Muscle layer of duodenum (tissue), 2 donors: ENCODE measurements at regions not wholly inside any gene's neighbourhood (a gene's known extent, or its start where the extent isn't known, plus 50 kb on each side); places are given as distances from the start of the nearest gene placed in this dataset.
"Not testable (repeated sequence)": the region's sequence is repeated elsewhere in the genome, so short reads cannot be mapped to it uniquely, and the experiment has no call there.

Source experiments
- H3K27ac ChIP-seq: one replicate; pipeline ENCODE4 v1.7.0; 2013; ENCODE audit warnings: mild to moderate bottlenecking, low read length
- H3K27me3 ChIP-seq: one replicate; pipeline ENCODE4 v1.7.0; 2013; ENCODE audit warnings: low read depth, mild to moderate bottlenecking, control low read depth, low read length
- H3K36me3 ChIP-seq, 2 donors: one replicate each; pipeline ENCODE4 v1.7.0; 2013; ENCODE audit warnings: low read length in 2 of 2, control low read depth in 1 of 2, mild to moderate bottlenecking in 1 of 2; ENCODE audit not compliant: insufficient read depth in 2 of 2, control insufficient read depth in 1 of 2
- H3K4me1 ChIP-seq, 2 donors: one replicate each; pipeline ENCODE4 v1.7.0; 2013; ENCODE audit warnings: low read length in 2 of 2, mild to moderate bottlenecking in 2 of 2, control low read depth in 1 of 2, moderate library complexity in 1 of 2; ENCODE audit not compliant: insufficient read depth in 2 of 2, control insufficient read depth in 1 of 2
- H3K4me3 ChIP-seq, 2 donors: one replicate each; pipeline ENCODE4 v1.7.0; 2013; ENCODE audit warnings: low read length in 2 of 2, low read depth in 1 of 2, mild to moderate bottlenecking in 1 of 2
- H3K9me3 ChIP-seq, 2 donors: one replicate each; pipeline ENCODE4 v1.7.0; 2013; ENCODE audit warnings: low read length in 2 of 2, control low read depth in 1 of 2, mild to moderate bottlenecking in 1 of 2; ENCODE audit not compliant: control insufficient read depth in 1 of 2
- donor health status: healthy.

DNA sequence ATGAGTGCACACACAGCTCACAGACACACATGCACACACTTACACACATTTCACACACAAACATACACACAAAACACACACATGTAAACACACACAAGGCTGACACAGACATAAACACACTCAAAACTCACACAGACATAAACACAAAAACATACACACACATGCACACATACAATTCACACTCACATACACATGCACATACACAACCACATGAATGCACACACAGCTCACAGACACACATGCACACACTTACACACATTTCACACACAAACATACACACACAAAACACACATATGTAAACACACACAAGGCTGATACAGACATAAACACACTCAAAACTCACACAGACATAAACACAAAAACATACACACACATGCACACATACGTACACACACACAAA is 455.0 kb downstream of the SOX11 start:
- not testable (repeated sequence) for H3K4me1 ChIP-seq, H3K27me3 ChIP-seq, H3K4me3 ChIP-seq, H3K36me3 ChIP-seq, H3K9me3 ChIP-seq, H3K27ac ChIP-seq

DNA sequence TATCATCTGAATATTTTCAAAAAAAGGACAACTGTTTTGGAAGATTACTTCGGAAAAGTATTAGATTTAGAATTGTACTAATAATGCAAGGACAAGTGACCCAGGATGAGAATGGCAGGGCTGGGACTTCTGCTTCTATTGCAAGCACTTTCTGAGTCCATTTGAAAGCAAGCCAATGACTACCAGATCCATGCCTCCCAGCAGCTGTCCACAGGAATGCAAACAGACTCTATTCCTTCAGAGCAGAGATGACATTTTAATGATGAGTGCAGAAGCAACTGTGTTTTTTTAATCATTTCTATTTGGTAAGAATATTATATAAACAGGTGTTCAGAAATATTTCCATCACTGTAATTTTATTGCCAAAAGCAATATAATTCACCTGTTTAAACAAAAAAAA is 456.7 kb downstream of the SOX11 start:
- Histone ChIP-seq H3K27me3 (no peaks in the 10 kb centered on the region), H3K36me3 (no peaks in the 10 kb centered on the region), H3K9me3 (peaks cover 0 to 4% of the 10 kb centered on the region in 2 donors), H3K4me3 (no peak overlapping the region), H3K27ac (no peak overlapping the region), H3K4me1 (no peaks in the 10 kb centered on the region)

DNA sequence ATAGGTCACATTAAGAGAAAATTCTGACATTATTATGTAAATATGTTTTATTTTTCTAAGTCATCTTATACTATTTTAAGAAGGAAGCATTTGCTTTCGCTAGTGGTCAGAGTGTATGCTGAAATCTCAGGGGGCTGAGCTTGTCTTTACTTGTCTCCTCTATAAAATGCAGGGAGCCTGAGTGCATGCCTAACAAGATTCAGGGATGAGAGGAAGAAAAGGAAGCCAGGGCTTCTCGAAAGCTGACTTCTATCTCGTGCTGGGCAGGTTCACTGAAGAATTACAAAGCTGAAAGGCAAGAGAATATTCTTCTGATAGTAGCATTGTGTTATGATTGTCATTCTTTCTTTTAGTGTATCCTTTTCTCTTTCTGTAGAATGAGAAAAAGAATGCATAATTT is 467.4 kb downstream of the SOX11 start:
- H3K27me3 ChIP-seq: no peaks in the 10 kb centered on the region

GRCh38 chr2:6163932-6164331 is 471.7 kb downstream of the SOX11 start:
- Histone ChIP-seq H3K36me3 (no peaks in the 10 kb centered on the region), H3K4me3 (no peak overlapping the region), H3K27me3 (no peaks in the 10 kb centered on the region), H3K4me1 (no peaks in the 10 kb centered on the region), H3K27ac (no peak overlapping the region), H3K9me3 (peaks cover 0 to 2% of the 10 kb centered on the region in 2 donors)

More for the DNA sequence above, 467.4 kb downstream of the SOX11 start:
- H3K27ac ChIP-seq: no peak overlapping the region
- no peaks in the 10 kb centered on the region for H3K4me1 ChIP-seq
- peaks cover 0 to 2% of the 10 kb centered on the region in 2 donors for H3K9me3 ChIP-seq
- no peak overlapping the region for H3K4me3 ChIP-seq
- no peaks in the 10 kb centered on the region for H3K36me3 ChIP-seq

- H3K36me3 ChIP-seq: no peaks in the 10 kb centered on the region
- no peaks in the 10 kb centered on the region for H3K4me1 ChIP-seq
- H3K9me3 ChIP-seq: peaks cover 0 to 2% of the 10 kb centered on the region in 2 donors
- H3K27ac ChIP-seq: no peak overlapping the region
- no peaks in the 10 kb centered on the region for H3K27me3 ChIP-seq
- H3K4me3 ChIP-seq: no peak overlapping the region
Measured at GRCh38 chr2:6164986-6165747, 473.0 kb downstream of the SOX11 start.

- H3K4me3 ChIP-seq: no peak overlapping the region
- H3K36me3 ChIP-seq: no peaks in the 10 kb centered on the region
- H3K27me3 ChIP-seq: no peaks in the 10 kb centered on the region
- no peaks in the 10 kb centered on the region for H3K9me3 ChIP-seq
- no peaks in the 10 kb centered on the region for H3K4me1 ChIP-seq
- no peak overlapping the region for H3K27ac ChIP-seq
Measured at GRCh38 chr2:6167592-6168138, 475.5 kb downstream of the SOX11 start.

- no peak overlapping the region for H3K4me3 ChIP-seq
- no peaks in the 10 kb centered on the region for H3K9me3 ChIP-seq
- H3K27ac ChIP-seq: no peak overlapping the region
- no peaks in the 10 kb centered on the region for H3K4me1 ChIP-seq
- H3K36me3 ChIP-seq: no peaks in the 10 kb centered on the region
- H3K27me3 ChIP-seq: no peaks in the 10 kb centered on the region
Measured at GRCh38 chr2:6168485-6168884, 476.3 kb downstream of the SOX11 start.

- peaks cover 0 to 7% of the 10 kb centered on the region in 2 donors for H3K9me3 ChIP-seq
- H3K27ac ChIP-seq: no peak overlapping the region
- H3K4me1 ChIP-seq: no peaks in the 10 kb centered on the region
- no peaks in the 10 kb centered on the region for H3K36me3 ChIP-seq
- H3K4me3 ChIP-seq: no peak overlapping the region
- no peaks in the 10 kb centered on the region for H3K27me3 ChIP-seq
Measured at GRCh38 chr2:6171294-6171693, 479.1 kb downstream of the SOX11 start.

DNA sequence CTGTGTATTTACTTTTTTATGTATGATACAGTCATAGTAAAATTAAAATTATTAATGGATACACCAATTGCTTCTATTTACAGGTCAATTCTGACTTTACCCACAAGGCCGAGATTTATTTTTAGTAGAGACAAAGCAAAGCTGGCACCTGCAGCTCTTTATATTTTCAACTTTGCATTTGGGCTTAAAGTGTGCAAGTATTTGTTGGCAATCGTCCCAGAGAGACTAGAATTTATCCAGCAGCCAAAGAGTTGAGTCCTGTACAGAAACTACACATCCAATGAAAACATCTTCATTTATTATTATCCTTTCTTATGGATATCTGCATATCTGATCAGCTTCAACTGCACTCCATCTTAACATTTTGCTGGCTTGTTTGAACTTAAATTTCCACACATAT is 485.6 kb downstream of the SOX11 start:
- no peaks in the 10 kb centered on the region for H3K36me3 ChIP-seq
- H3K27me3 ChIP-seq: no peaks in the 10 kb centered on the region
- H3K4me3 ChIP-seq: no peak overlapping the region
- H3K9me3 ChIP-seq: peaks cover 0 to 7% of the 10 kb centered on the region in 2 donors
- H3K27ac ChIP-seq: no peak overlapping the region
- H3K4me1 ChIP-seq: no peaks in the 10 kb centered on the region

DNA sequence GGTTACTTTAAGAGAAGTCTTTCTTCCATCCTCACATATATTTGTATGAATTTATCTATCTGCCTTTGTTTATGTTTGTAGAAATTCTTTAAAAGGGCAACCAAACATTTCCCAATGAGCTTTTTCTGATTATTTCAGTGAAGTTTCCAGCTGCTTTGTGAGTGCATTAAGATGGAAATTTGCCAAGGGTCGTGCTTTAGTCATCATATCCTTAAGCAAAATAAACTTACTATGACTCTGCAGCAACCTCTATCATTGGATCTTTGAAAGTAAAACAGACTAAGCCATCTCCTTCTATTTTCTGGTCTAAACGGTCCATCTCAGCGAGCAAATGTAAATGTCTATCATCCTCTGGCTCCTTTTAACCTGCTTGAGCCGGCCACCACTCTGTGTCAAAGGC is 489.3 kb downstream of the SOX11 start:
- no peaks in the 10 kb centered on the region for H3K36me3 ChIP-seq
- H3K27ac ChIP-seq: no peak overlapping the region
- H3K4me1 ChIP-seq: no peaks in the 10 kb centered on the region
- no peaks in the 10 kb centered on the region for H3K27me3 ChIP-seq
- H3K9me3 ChIP-seq: no peaks in the 10 kb centered on the region
- no peak overlapping the region for H3K4me3 ChIP-seq

- no peak overlapping the region for H3K27ac ChIP-seq
Measured at GRCh38 chr2:6181926-6182325, 489.7 kb downstream of the SOX11 start.

DNA sequence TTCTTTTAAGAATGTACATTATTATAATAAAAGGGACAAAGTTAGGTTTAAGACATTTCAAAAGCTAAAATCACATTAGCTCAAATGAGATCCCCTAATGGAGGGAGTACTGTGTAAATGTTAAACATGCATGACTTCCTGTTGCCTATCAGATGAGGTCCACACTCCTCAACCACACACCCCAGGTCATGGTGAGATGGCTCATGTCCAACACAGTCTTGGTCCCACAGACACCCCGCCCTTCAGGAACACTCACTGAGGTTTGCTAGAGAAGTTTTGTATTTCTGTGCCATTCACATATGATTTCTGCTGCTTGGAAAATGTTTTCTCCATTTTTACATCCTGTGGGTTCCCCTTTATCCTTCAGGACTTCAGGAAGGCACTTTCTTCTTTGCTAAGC is 491.0 kb downstream of the SOX11 start:
- Histone ChIP-seq H3K9me3 (no peaks in the 10 kb centered on the region), H3K36me3 (no peaks in the 10 kb centered on the region), H3K27me3 (no peaks in the 10 kb centered on the region), H3K4me1 (no peaks in the 10 kb centered on the region), H3K27ac (no peak overlapping the region), H3K4me3 (no peak overlapping the region)

More at GRCh38 chr2:6181926-6182325, 489.7 kb downstream of the SOX11 start:
- Histone ChIP-seq H3K9me3 (no peaks in the 10 kb centered on the region), H3K27me3 (no peaks in the 10 kb centered on the region), H3K36me3 (no peaks in the 10 kb centered on the region), H3K4me1 (no peaks in the 10 kb centered on the region), H3K4me3 (no peak overlapping the region)
